HL-60 (cell line): ENCODE measurements at regions not wholly inside any gene's neighbourhood (a gene's known extent, or its start where the extent isn't known, plus 50 kb on each side); places are given as distances from the start of the nearest gene placed in this dataset.

ENCODE experiments used
- CTCF ChIP-seq: IDR thresholded peaks from one replicate; pipeline ENCODE4 v1.5.1; 2011; ENCODE audit warnings: low read length, control low read depth, inconsistent platforms; ENCODE audit not compliant: insufficient read depth
- GABPA ChIP-seq: IDR thresholded peaks from 2 replicates; pipeline ENCODE4 v1.6.1; 2012; ENCODE audit warnings: low read depth
- SPI1 ChIP-seq: IDR thresholded peaks from 2 replicates; pipeline ENCODE4 v1.6.1; 2012; ENCODE audit warnings: low read depth, mild to moderate bottlenecking, borderline replicate concordance
- TF ChIP-seq, protein P1 (sequence below): IDR thresholded peaks from 2 replicates; pipeline ENCODE4 v1.6.1; 2012; ENCODE audit warnings: low read depth; ENCODE audit not compliant: insufficient replicate concordance

DNA sequence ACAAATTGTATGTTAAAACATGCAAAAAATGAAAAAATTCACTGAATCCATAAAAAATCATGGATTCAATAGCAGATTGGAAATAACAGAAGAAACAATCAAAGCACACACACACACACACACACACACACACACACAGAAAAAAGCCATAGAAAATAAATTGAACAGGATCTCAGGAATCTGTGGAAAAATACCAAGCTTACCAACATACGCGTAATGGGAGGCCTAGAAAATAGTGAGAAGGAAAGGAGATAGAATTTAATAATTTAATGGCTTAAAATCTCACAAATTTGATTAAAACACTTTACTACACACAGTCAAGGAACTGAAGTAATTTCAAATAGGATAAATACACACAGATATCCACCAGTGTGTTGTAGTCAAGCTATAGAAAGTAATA lies 1671.5 kb upstream of the PIK3C3 start:
- TF ChIP-seq CTCF: no peak
- no peak for TF ChIP-seq SPI1
- TF ChIP-seq GABPA: no peak
- TF ChIP-seq, protein P1, sequence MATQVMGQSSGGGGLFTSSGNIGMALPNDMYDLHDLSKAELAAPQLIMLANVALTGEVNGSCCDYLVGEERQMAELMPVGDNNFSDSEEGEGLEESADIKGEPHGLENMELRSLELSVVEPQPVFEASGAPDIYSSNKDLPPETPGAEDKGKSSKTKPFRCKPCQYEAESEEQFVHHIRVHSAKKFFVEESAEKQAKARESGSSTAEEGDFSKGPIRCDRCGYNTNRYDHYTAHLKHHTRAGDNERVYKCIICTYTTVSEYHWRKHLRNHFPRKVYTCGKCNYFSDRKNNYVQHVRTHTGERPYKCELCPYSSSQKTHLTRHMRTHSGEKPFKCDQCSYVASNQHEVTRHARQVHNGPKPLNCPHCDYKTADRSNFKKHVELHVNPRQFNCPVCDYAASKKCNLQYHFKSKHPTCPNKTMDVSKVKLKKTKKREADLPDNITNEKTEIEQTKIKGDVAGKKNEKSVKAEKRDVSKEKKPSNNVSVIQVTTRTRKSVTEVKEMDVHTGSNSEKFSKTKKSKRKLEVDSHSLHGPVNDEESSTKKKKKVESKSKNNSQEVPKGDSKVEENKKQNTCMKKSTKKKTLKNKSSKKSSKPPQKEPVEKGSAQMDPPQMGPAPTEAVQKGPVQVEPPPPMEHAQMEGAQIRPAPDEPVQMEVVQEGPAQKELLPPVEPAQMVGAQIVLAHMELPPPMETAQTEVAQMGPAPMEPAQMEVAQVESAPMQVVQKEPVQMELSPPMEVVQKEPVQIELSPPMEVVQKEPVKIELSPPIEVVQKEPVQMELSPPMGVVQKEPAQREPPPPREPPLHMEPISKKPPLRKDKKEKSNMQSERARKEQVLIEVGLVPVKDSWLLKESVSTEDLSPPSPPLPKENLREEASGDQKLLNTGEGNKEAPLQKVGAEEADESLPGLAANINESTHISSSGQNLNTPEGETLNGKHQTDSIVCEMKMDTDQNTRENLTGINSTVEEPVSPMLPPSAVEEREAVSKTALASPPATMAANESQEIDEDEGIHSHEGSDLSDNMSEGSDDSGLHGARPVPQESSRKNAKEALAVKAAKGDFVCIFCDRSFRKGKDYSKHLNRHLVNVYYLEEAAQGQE: no peak
